ENCODE measurements at regions not wholly inside any gene's neighbourhood (a gene's known extent, or its start where the extent isn't known, plus 50 kb on each side); places are given as distances from the start of the nearest gene placed in this dataset.
"Not testable (repeated sequence)": the region's sequence is repeated elsewhere in the genome, so short reads cannot be mapped to it uniquely, and the experiment has no call there.

DNA sequence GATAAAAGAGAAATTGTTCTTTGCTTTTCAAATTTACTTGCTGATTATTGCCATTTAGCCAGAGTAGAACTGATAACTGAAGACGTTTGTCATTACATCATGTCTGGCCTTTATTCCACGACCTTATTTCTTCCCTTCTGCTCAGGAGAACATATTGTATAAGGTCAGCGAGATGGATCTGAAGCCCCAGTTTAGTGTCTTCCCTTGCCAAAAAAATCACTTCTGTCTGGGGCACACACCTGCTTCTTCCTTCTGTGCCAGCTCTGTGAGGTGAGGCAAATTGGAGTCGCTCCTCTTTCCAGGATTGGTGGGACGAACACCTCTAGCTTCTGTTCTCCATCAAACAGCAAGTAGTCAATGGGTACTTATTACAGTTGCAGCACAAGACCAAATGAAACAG lies 250.3 kb upstream of the CRBN start:
- H2AFZ ChIP-seq (ENCODE audit: low read depth, low read length): no peak overlapping the region
- no peak overlapping the region for H3K4me2 ChIP-seq (ENCODE audit: low read length)
- no peaks in the 10 kb centered on the region for H3K79me2 ChIP-seq (ENCODE audit: low read length)
- H3K4me1 ChIP-seq (ENCODE audit: low read length): no peaks in the 10 kb centered on the region
- 0 out of 2 replicates have a peak, but pooled peaks cover 6% of the 10 kb centered on the region for H3K27me3 ChIP-seq (ENCODE audit: low read depth, low read length)
- no peaks in the 10 kb centered on the region for H3K9me3 ChIP-seq (ENCODE audit: insufficient read depth, low read length)
- TF ChIP-seq, protein P1, sequence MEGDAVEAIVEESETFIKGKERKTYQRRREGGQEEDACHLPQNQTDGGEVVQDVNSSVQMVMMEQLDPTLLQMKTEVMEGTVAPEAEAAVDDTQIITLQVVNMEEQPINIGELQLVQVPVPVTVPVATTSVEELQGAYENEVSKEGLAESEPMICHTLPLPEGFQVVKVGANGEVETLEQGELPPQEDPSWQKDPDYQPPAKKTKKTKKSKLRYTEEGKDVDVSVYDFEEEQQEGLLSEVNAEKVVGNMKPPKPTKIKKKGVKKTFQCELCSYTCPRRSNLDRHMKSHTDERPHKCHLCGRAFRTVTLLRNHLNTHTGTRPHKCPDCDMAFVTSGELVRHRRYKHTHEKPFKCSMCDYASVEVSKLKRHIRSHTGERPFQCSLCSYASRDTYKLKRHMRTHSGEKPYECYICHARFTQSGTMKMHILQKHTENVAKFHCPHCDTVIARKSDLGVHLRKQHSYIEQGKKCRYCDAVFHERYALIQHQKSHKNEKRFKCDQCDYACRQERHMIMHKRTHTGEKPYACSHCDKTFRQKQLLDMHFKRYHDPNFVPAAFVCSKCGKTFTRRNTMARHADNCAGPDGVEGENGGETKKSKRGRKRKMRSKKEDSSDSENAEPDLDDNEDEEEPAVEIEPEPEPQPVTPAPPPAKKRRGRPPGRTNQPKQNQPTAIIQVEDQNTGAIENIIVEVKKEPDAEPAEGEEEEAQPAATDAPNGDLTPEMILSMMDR (IDR thresholded peaks at IDR 0.05; ENCODE audit: low read depth, low read length): no peak
- no peak for TF ChIP-seq EZH2phosphoT487 (IDR thresholded peaks at IDR 0.05; ENCODE audit: low read depth)
- H3K36me3 ChIP-seq (replicated peaks; ENCODE audit: low read depth, low read length): no peaks in the 10 kb centered on the region
- H3K27ac ChIP-seq (ENCODE audit: low read length): no peak overlapping the region
- H3K4me3 ChIP-seq (ENCODE audit: low read length): no peak overlapping the region
- no peak overlapping the region for H3K9ac ChIP-seq (ENCODE audit: low read length)
- no peaks in the 10 kb centered on the region for H4K20me1 ChIP-seq (ENCODE audit: insufficient read depth, low read length)

DNA sequence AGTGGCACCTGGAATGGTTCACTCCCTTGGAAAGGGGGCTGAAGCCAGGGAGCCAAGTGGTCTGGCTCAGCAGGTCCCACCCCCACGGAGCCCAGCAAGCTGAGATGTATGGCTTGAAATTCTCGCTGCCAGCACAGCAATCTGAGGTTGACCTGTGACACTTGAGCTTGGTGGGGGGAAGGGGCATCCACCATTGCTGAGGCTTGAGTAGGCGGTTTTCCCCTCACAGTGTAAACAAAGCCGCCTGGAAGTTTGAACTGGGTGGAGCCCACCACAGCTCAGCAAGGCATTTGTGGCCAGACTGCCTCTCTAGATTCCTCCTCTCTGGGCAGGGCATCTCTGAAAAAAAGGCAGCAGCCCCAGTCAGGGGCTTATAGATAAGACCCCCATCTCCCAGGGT lies 228.2 kb upstream of the CRBN start:
- not testable (repeated sequence) for H2AFZ ChIP-seq (ENCODE audit: low read depth, low read length); H3K9me3 ChIP-seq (ENCODE audit: insufficient read depth, low read length); H4K20me1 ChIP-seq (ENCODE audit: insufficient read depth, low read length); H3K36me3 ChIP-seq (replicated peaks; ENCODE audit: low read depth, low read length); H3K27me3 ChIP-seq (ENCODE audit: low read depth, low read length); H3K79me2 ChIP-seq (ENCODE audit: low read length); H3K9ac ChIP-seq (ENCODE audit: low read length); H3K4me3 ChIP-seq (ENCODE audit: low read length); H3K27ac ChIP-seq (ENCODE audit: low read length); H3K4me2 ChIP-seq (ENCODE audit: low read length); H3K4me1 ChIP-seq (ENCODE audit: low read length)

DNA sequence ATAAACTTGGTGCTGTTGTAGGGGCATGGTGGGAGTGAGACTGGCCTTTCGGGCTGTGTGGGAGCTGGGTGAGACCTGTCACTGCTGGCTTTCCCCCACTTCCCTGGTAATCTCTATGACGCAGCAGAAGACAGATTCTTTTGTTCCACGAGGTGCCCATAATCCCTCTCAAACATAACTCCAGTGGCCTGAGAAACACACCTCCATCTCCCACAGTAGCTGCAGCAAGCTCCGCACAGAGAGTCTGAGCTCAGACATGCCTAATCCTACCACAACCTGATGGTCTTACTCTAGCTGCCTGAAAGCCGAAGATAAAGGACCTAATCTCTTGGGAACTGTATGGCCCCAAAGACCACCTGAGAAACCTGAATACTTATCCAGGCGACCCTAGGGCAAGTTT lies 225.6 kb upstream of the CRBN start:
- no peaks in the 10 kb centered on the region for H4K20me1 ChIP-seq (ENCODE audit: insufficient read depth, low read length)
- H2AFZ ChIP-seq (ENCODE audit: low read depth, low read length): no peak overlapping the region
- no peak overlapping the region for H3K4me3 ChIP-seq (ENCODE audit: low read length)
- no peak overlapping the region for H3K27ac ChIP-seq (ENCODE audit: low read length)
- H3K27me3 ChIP-seq (ENCODE audit: low read depth, low read length): no peaks in the 10 kb centered on the region
- no peaks in the 10 kb centered on the region for H3K9me3 ChIP-seq (ENCODE audit: insufficient read depth, low read length)
- H3K4me1 ChIP-seq (ENCODE audit: low read length): no peaks in the 10 kb centered on the region
- no peaks in the 10 kb centered on the region for H3K79me2 ChIP-seq (ENCODE audit: low read length)
- no peaks in the 10 kb centered on the region for H3K36me3 ChIP-seq (replicated peaks; ENCODE audit: low read depth, low read length)
- H3K4me2 ChIP-seq (ENCODE audit: low read length): no peak overlapping the region
- no peak for TF ChIP-seq EZH2phosphoT487 (IDR thresholded peaks at IDR 0.05; ENCODE audit: low read depth)
- TF ChIP-seq, protein P1 (IDR thresholded peaks at IDR 0.05; ENCODE audit: low read depth, low read length): no peak
- no peak overlapping the region for H3K9ac ChIP-seq (ENCODE audit: low read length)

DNA sequence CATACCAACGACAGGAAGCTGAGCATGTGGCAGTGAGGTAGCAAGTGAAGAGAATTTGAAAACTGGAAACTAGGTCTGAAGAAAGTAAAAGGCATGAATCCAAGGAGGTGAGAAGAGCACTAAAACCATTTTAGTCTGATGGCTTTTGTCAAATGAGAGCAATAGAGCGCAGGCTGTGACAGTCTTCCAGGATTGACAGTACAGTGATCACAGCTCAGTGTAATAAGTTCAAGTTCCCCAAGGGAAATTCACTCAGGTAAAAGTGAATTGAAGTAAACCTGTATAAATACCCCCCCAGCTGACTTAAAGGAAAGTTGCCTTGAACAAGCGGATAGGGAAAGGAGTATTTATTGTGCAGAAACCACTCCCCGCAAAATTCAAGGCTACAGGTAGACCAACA lies 224.2 kb upstream of the CRBN start:
- TF ChIP-seq EZH2phosphoT487 (IDR thresholded peaks at IDR 0.05; ENCODE audit: low read depth): no peak
- TF ChIP-seq, protein P1 (IDR thresholded peaks at IDR 0.05; ENCODE audit: low read depth, low read length): no peak
- Histone ChIP-seq H4K20me1 (ENCODE audit: insufficient read depth, low read length) (no peaks in the 10 kb centered on the region), H3K4me2 (ENCODE audit: low read length) (no peak overlapping the region), H3K4me3 (ENCODE audit: low read length) (no peak overlapping the region), H3K9me3 (ENCODE audit: insufficient read depth, low read length) (no peaks in the 10 kb centered on the region), H3K4me1 (ENCODE audit: low read length) (no peaks in the 10 kb centered on the region), H3K9ac (ENCODE audit: low read length) (no peak overlapping the region), H3K36me3 (replicated peaks; ENCODE audit: low read depth, low read length) (no peaks in the 10 kb centered on the region), H3K27me3 (ENCODE audit: low read depth, low read length) (no peaks in the 10 kb centered on the region), H2AFZ (ENCODE audit: low read depth, low read length) (no peak overlapping the region), H3K79me2 (ENCODE audit: low read length) (no peaks in the 10 kb centered on the region), H3K27ac (ENCODE audit: low read length) (no peak overlapping the region)

DNA sequence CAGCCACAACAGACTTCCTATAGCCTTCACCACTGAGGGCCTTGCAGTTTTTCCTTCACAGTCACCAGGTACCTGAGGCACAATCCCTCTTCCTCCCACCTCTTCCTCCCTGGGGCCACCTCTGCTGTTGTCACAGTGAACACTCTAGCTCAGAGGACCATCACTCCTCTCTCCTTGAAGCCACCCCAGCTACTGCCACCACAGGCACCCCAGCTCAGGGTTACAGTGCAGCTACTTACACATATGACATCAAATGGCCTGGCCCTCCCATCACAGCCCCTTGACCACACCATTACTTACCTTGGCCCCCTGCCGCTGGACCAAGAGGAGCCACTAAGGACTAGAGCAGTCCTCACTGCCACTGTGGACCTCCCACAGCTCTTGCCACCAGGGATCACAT lies 213.5 kb upstream of the CRBN start:
- Histone ChIP-seq H2AFZ (ENCODE audit: low read depth, low read length) (no peak overlapping the region), H3K4me3 (ENCODE audit: low read length) (no peak overlapping the region), H3K9ac (ENCODE audit: low read length) (no peak overlapping the region), H3K27ac (ENCODE audit: low read length) (no peak overlapping the region), H3K79me2 (ENCODE audit: low read length) (no peaks in the 10 kb centered on the region), H3K27me3 (ENCODE audit: low read depth, low read length) (no peaks in the 10 kb centered on the region), H3K4me1 (ENCODE audit: low read length) (no peaks in the 10 kb centered on the region), H4K20me1 (ENCODE audit: insufficient read depth, low read length) (no peaks in the 10 kb centered on the region), H3K4me2 (ENCODE audit: low read length) (no peak overlapping the region), H3K9me3 (ENCODE audit: insufficient read depth, low read length) (no peaks in the 10 kb centered on the region), H3K36me3 (replicated peaks; ENCODE audit: low read depth, low read length) (no peaks in the 10 kb centered on the region)
- TF ChIP-seq EZH2phosphoT487 (IDR thresholded peaks at IDR 0.05; ENCODE audit: low read depth): no peak
- TF ChIP-seq, protein P1 (IDR thresholded peaks at IDR 0.05; ENCODE audit: low read depth, low read length): no peak
